SK-N-SH treated with all-trans-retinoic acid at 6 μM for 48 hours (cell line): ENCODE measurements at regions not wholly inside any gene's neighbourhood (a gene's known extent, or its start where the extent isn't known, plus 50 kb on each side); places are given as distances from the start of the nearest gene placed in this dataset.

Source experiments
- ARNTL ChIP-seq: fragments of 450-650 bp; formaldehyde crosslinking; IDR thresholded peaks from 2 replicates; pipeline ENCODE4 v1.5.0; 2020; ENCODE audit warnings: low read depth, mild to moderate bottlenecking, moderate library complexity, borderline replicate concordance
- CREB5 ChIP-seq: fragments of 250-450 bp; sonication (Bioruptor Pico); IDR thresholded peaks from 2 replicates; pipeline ENCODE4 v1.5.1; 2020; ENCODE audit warnings: low read depth, mild to moderate bottlenecking, moderate library complexity
- CSDC2 ChIP-seq: fragments of 250-450 bp; sonication (Bioruptor Pico); IDR thresholded peaks from 2 replicates; pipeline ENCODE4 v1.5.0; 2020; ENCODE audit warnings: mild to moderate bottlenecking, moderate library complexity
- ESRRG ChIP-seq: fragments of 250-450 bp; sonication (Bioruptor Pico); IDR thresholded peaks from 2 replicates; pipeline ENCODE4 v1.6.1; 2021; ENCODE audit warnings: mild to moderate bottlenecking
- PATZ1 ChIP-seq: fragments of 250-450 bp; sonication (Bioruptor Pico); IDR thresholded peaks from 2 replicates; pipeline ENCODE4 v1.8.0; 2020; ENCODE audit warnings: mild to moderate bottlenecking, moderate library complexity, borderline replicate concordance
- PPARA ChIP-seq: fragments of 250-450 bp; sonication (Bioruptor Pico); IDR thresholded peaks from 2 replicates; pipeline ENCODE4 v1.5.0; 2020; ENCODE audit warnings: mild to moderate bottlenecking, borderline replicate concordance
- RARB ChIP-seq: fragments of 250-450 bp; sonication (Bioruptor Pico); IDR thresholded peaks from 2 replicates; pipeline ENCODE4 v1.8.0; 2021; ENCODE audit warnings: mild to moderate bottlenecking, moderate library complexity
- TCF4 ChIP-seq: fragments of 250-450 bp; sonication (Bioruptor Pico); IDR thresholded peaks from 2 replicates; pipeline ENCODE4 v1.8.0; 2021; ENCODE audit warnings: mild to moderate bottlenecking, moderate library complexity, borderline replicate concordance
- ZNF565 ChIP-seq: fragments of 450-650 bp; formaldehyde crosslinking; conservative IDR thresholded peaks from 2 replicates; pipeline ENCODE4 v1.5.0; 2020; ENCODE audit warnings: low read depth, mild to moderate bottlenecking, moderate library complexity
- ZNF70 ChIP-seq: fragments of 450-650 bp; formaldehyde crosslinking; IDR thresholded peaks from 2 replicates; pipeline ENCODE4 v1.5.0; 2020; ENCODE audit warnings: mild to moderate bottlenecking, moderate library complexity
- ZNF8 ChIP-seq: fragments of 450-650 bp; formaldehyde crosslinking; IDR thresholded peaks from 2 replicates; pipeline ENCODE4 v1.5.0; 2020; ENCODE audit warnings: mild to moderate bottlenecking, moderate library complexity
- TF ChIP-seq, protein P1 (sequence below): fragments of 250-450 bp; sonication (Bioruptor Pico); IDR thresholded peaks from 2 replicates; pipeline ENCODE4 v1.5.0; 2020; ENCODE audit warnings: mild to moderate bottlenecking, moderate library complexity
- TF ChIP-seq, protein P2 (sequence below): fragments of 250-450 bp; sonication (Bioruptor Pico); IDR thresholded peaks from 2 replicates; pipeline ENCODE4 v1.5.1; 2021; ENCODE audit warnings: mild to moderate bottlenecking, moderate library complexity
- TF ChIP-seq, protein P3 (sequence below): fragments of 250-450 bp; sonication (Bioruptor Pico); IDR thresholded peaks from 2 replicates; pipeline ENCODE4 v1.8.0; 2021; ENCODE audit warnings: low read depth, mild to moderate bottlenecking, moderate library complexity, borderline replicate concordance

DNA sequence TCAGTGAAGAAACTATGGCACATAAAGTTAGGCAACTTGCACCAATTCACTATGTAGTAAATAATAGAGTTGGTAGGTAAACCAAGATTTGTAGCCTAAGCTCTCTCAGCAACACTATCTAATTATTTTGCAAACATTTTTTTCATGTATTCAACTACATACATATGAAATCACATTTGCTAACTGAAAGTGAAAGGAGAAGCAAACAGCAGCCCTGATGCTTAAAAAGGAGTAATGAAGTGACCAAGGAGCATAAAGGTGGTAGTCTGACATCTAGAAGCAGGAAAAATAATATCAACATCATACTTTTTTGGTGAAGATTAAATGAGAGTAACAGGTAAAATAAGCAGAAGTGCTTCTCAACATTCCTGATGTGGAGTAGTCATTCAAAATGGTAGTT is 603.7 kb downstream of the GRXCR1 start:
- TF ChIP-seq RARB (CRISPR knock-in tag) = no peak
- TF ChIP-seq, protein P1, sequence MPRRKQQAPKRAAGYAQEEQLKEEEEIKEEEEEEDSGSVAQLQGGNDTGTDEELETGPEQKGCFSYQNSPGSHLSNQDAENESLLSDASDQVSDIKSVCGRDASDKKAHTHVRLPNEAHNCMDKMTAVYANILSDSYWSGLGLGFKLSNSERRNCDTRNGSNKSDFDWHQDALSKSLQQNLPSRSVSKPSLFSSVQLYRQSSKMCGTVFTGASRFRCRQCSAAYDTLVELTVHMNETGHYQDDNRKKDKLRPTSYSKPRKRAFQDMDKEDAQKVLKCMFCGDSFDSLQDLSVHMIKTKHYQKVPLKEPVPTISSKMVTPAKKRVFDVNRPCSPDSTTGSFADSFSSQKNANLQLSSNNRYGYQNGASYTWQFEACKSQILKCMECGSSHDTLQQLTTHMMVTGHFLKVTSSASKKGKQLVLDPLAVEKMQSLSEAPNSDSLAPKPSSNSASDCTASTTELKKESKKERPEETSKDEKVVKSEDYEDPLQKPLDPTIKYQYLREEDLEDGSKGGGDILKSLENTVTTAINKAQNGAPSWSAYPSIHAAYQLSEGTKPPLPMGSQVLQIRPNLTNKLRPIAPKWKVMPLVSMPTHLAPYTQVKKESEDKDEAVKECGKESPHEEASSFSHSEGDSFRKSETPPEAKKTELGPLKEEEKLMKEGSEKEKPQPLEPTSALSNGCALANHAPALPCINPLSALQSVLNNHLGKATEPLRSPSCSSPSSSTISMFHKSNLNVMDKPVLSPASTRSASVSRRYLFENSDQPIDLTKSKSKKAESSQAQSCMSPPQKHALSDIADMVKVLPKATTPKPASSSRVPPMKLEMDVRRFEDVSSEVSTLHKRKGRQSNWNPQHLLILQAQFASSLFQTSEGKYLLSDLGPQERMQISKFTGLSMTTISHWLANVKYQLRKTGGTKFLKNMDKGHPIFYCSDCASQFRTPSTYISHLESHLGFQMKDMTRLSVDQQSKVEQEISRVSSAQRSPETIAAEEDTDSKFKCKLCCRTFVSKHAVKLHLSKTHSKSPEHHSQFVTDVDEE = no peak
- TF ChIP-seq PATZ1 (CRISPR knock-in tag) = no peak
- no peak for TF ChIP-seq CREB5
- no peak for TF ChIP-seq CSDC2
- TF ChIP-seq ARNTL (CRISPR knock-in tag) = no peak
- no peak for TF ChIP-seq TCF4 (CRISPR knock-in tag)
- no peak for TF ChIP-seq ZNF565 (CRISPR knock-in tag)
- TF ChIP-seq PPARA = no peak
- TF ChIP-seq, protein P2, sequence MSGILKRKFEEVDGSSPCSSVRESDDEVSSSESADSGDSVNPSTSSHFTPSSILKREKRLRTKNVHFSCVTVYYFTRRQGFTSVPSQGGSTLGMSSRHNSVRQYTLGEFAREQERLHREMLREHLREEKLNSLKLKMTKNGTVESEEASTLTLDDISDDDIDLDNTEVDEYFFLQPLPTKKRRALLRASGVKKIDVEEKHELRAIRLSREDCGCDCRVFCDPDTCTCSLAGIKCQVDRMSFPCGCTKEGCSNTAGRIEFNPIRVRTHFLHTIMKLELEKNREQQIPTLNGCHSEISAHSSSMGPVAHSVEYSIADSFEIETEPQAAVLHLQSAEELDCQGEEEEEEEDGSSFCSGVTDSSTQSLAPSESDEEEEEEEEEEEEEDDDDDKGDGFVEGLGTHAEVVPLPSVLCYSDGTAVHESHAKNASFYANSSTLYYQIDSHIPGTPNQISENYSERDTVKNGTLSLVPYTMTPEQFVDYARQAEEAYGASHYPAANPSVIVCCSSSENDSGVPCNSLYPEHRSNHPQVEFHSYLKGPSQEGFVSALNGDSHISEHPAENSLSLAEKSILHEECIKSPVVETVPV (CRISPR knock-in tag) = no peak
- TF ChIP-seq ESRRG = no peak
- TF ChIP-seq ZNF8 (CRISPR knock-in tag) = no peak
- TF ChIP-seq, protein P3, sequence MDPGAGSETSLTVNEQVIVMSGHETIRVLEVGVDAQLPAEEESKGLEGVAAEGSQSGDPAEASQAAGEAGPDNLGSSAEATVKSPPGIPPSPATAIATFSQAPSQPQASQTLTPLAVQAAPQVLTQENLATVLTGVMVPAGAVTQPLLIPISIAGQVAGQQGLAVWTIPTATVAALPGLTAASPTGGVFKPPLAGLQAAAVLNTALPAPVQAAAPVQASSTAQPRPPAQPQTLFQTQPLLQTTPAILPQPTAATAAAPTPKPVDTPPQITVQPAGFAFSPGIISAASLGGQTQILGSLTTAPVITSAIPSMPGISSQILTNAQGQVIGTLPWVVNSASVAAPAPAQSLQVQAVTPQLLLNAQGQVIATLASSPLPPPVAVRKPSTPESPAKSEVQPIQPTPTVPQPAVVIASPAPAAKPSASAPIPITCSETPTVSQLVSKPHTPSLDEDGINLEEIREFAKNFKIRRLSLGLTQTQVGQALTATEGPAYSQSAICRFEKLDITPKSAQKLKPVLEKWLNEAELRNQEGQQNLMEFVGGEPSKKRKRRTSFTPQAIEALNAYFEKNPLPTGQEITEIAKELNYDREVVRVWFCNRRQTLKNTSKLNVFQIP = no peak
- TF ChIP-seq ZNF70 (CRISPR knock-in tag) = no peak
